HFF-Myc (cell line): ENCODE measurements at regions not wholly inside any gene's neighbourhood (a gene's known extent, or its start where the extent isn't known, plus 50 kb on each side); places are given as distances from the start of the nearest gene placed in this dataset.

ENCODE experiments used
- DNase-seq: peaks from one replicate; pipeline ENCODE4 v3.0.0-alpha.2; 2011; ENCODE audit warnings: low read depth; ENCODE audit errors: extremely low read depth
- H3K4me3 ChIP-seq: replicated peaks from 2 replicates; pipeline ENCODE4 v1.5.1; 2011; ENCODE audit warnings: low read depth, mild to moderate bottlenecking, control low read depth, low read length
- CTCF ChIP-seq: IDR thresholded peaks from 2 replicates; pipeline ENCODE4 v1.5.1; 2012; ENCODE audit warnings: mild to moderate bottlenecking, low read depth, low read length, control low read depth; ENCODE audit errors: missing control alignments

GRCh38 chr18:24656050-24656449, 195.6 kb downstream of the HRH4 start:
- TF ChIP-seq CTCF, result no peak
- no peak overlapping the region for H3K4me3 ChIP-seq
- DNase-seq, result no peak

GRCh38 chr18:24656551-24657443, 196.4 kb downstream of the HRH4 start:
- H3K4me3 ChIP-seq, result no peak overlapping the region
- TF ChIP-seq CTCF, result no peak
- no peak for DNase-seq

- no peak overlapping the region for H3K4me3 ChIP-seq
- no peak for TF ChIP-seq CTCF
- no peak for DNase-seq
Observed at GRCh38 chr18:24657444-24657842, 197.0 kb downstream of the HRH4 start.

GRCh38 chr18:24658302-24658701, 197.9 kb downstream of the HRH4 start:
- no peak for DNase-seq
- TF ChIP-seq CTCF, result no peak
- no peak overlapping the region for H3K4me3 ChIP-seq

- no peak for DNase-seq
- TF ChIP-seq CTCF, result no peak
Observed at GRCh38 chr18:24659827-24660720, 199.6 kb downstream of the HRH4 start.

GRCh38 chr18:24660956-24661355, 200.5 kb downstream of the HRH4 start:
- TF ChIP-seq CTCF, result no peak
- no peak overlapping the region for H3K4me3 ChIP-seq
- no peak for DNase-seq

More at GRCh38 chr18:24659827-24660720, 199.6 kb downstream of the HRH4 start:
- no peak overlapping the region for H3K4me3 ChIP-seq
